COLO829 (cell line): ENCODE measurements at regions not wholly inside any gene's neighbourhood (a gene's known extent, or its start where the extent isn't known, plus 50 kb on each side); places are given as distances from the start of the nearest gene placed in this dataset.

Experiments
- DNase-seq: peaks from one replicate; pipeline ENCODE4 v3.0.0; 2012; ENCODE audit warnings: low spot score

DNA sequence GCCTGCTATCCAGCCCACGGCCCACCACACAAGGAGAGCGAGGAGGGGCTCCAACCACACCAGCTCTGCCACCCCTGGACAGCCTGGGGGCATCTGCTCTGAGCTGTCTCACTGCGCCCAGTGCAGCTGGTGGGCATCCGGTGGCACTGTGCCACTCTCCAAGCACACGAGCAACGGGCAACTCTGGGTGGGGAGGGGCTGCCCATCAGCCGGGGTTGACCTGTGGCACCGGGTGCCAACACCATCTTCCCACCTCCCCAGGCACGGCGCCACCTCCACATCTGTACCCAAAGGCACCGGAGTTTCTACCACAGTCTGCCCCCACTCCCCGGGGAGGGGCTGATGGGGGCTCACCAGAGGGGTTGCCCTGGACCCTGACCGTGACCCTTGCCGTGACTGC, 241.8 kb downstream of the RBFOX3 start:
- DNase-seq: no peak

- DNase-seq: no peak
Measured at GRCh38 chr17:79368521-79368920, 242.3 kb downstream of the RBFOX3 start.

GRCh38 chr17:79366988-79367571, 243.8 kb downstream of the RBFOX3 start:
- no peak for DNase-seq

DNA sequence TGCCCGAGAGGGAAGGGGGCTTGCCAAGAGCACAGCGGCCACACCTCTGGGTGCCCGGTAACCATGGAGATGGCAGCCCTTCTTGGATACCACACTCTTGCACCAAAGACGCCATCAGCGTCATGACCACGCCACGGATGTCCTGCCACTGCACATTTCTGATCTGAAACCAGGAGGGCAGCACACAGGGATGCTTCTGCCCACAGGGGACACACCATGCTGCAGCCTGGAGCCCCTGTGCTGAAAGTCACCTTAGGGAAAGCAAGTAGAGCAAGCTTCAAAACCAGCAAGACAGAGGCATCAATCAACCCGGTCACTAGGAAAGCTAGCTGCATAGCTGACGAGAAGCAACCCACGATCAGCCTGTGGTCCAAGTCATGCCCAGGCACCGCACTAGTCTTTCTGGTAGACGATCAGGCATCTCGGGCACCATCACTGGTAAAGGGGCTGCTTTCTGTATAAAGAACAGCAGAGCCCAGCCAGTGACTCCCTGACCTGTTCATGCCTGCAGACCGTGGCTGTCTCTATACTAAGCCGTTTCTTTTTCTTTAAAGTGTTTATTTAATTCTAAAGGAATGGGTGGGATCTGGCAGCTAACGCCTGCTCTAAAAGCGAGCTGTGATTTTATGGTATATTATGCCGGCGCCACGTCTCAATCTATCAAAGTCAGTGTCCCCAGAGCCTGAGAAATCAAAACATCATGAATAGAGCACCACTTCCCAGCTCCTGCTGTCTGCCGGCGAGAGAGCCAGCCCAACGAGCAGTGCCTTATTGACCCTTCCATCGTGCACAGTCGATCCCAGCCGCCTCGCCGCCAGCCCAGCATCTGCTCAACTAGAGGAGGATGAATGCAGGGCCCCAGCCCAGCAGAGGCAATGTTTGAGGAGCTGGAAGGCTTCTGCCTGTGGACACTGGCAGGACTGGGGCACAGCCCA, 244.7 kb downstream of the RBFOX3 start:
- DNase-seq: no peak

DNA sequence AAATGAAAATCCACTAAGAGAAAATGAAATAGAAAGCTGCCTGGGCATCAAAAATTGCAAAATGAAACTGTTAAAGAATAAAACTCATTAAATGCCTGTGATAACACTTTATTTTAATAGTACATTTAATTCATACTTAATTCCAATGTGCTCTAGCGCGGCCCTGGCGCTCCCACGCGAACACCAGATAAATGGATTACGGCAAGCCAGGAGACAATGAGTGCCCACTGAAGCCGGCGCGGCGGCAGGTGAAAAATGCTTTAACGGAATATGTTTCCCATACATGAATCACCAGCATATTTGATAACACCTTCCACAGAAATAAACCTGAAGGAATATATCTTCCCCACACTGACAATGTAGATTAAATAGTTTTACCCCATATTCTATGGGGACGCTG, 245.5 kb downstream of the RBFOX3 start:
- no peak for DNase-seq

GRCh38 chr17:79364315-79365094, 246.3 kb downstream of the RBFOX3 start:
- DNase-seq: no peak

DNA sequence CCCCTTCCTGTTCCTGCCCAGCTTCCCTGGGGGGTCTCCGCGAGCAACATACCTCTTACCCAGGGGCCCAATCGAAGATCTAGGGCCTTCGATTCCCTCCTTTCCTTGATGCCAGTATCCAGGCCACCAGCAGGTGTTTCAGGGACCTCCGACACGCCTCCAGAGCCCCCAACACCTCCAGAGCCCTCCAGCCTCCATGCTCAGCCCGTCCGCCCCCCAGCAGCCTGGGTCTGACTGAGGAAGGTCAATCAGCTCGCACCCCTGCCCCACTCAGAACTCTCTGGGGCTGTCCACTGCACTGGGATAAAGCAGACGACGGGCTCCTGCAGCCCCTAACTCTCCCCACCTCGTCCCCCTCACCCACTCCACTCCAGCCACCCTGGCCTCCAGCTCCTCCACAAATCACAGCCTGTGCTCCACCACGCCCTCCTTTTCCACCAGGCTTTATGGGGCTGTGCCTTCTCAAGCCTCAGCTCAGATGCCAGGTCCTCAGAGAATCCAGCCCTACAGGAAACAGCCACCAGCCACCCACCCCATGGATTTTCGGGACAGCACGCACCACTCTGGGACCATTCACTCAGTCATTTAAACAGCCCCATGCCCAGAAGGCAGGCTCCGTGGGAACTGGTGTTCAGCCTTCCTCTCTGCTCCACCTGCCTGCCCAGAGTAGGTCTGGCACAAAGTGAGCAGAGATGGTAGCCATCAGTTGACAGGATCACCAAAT, 247.1 kb downstream of the RBFOX3 start:
- no peak for DNase-seq

- DNase-seq: no peak
Measured at GRCh38 chr17:79362772-79363305, 248.0 kb downstream of the RBFOX3 start.

- no peak for DNase-seq
Measured at GRCh38 chr17:79361873-79362771, 248.7 kb downstream of the RBFOX3 start.

- no peak for DNase-seq
Measured at GRCh38 chr17:79361221-79361734, 249.6 kb downstream of the RBFOX3 start.

GRCh38 chr17:79360196-79360595, 250.7 kb downstream of the RBFOX3 start:
- DNase-seq: no peak

GRCh38 chr17:79356839-79357447, 253.9 kb downstream of the RBFOX3 start:
- no peak for DNase-seq

DNA sequence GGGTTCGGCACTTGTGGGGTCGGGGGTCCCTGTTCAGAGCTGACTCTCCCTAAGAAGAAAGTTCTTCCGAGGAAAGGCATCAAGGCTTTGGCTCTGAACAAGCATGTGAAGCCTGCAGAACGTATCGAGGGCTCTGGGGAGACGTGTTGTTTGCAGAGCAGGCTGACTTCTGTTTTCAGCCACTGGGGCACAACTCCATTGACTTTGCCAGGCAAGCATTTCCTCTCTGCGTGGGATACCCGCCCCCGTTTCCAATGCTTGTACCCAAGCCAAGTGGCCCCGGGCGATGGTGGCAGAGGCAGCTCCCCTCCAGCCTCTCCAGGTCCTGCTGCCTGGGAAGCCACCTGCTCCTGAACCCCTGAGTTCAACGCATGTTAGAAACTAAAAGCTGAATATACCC, 255.7 kb downstream of the RBFOX3 start:
- DNase-seq: no peak

GRCh38 chr17:79354173-79354820, 256.6 kb downstream of the RBFOX3 start:
- DNase-seq: no peak

DNA sequence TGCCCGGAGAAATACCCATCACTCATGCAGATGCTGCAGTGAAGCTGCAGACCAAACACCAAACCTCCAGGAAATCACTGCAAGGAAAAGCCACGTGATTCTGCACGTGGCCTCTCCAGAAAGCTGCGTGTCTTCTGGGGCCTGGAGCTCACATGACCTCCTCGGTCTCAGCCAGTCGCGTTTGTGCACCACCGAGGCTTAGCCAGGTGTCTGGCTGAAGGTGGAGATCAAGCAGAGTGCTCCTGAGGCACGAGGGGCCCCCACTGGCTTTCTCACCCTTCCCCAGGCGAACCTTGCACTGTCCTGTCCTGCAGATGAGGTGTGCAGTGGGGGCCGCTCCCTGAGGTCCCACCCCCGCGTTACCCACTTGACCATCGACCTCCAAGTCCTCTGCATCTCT, 257.3 kb downstream of the RBFOX3 start:
- DNase-seq: no peak

GRCh38 chr17:79353016-79353415, 257.8 kb downstream of the RBFOX3 start:
- DNase-seq: no peak

- no peak for DNase-seq
Measured at GRCh38 chr17:79350533-79350932, 260.3 kb downstream of the RBFOX3 start.

GRCh38 chr17:79349506-79350400, 261.1 kb downstream of the RBFOX3 start:
- DNase-seq: no peak

DNA sequence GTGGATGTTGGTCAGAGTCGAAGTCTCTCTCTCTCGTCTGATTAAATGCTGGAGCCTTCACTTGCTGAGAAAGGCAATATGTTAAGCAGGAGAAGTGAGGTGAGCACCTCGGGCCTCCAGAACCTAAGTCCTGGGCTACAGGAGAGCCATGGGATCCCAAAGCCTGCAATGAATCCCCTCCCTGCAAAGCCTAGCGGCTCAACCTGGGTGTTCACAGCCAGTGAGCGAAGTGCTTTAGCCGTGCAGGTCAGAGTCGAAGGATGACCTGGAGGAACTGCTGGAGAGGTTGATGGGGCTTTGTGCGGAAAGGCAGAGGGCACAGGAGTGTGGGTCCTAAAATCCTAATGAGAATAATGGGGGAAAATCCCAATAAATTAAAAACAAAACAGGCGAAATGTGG, 267.8 kb downstream of the ENGASE start:
- no peak for DNase-seq
